Glomerular visceral epithelial cell (primary cell): ENCODE measurements at regions not wholly inside any gene's neighbourhood (a gene's known extent, or its start where the extent isn't known, plus 50 kb on each side); places are given as distances from the start of the nearest gene placed in this dataset.
"Not testable (repeated sequence)": the region's sequence is repeated elsewhere in the genome, so short reads cannot be mapped to it uniquely, and the experiment has no call there.

Experiments used
- DNase-seq: peaks from one replicate; pipeline ENCODE4 v3.0.0-alpha.2; 2016; ENCODE audit errors: extremely low spot score

DNA sequence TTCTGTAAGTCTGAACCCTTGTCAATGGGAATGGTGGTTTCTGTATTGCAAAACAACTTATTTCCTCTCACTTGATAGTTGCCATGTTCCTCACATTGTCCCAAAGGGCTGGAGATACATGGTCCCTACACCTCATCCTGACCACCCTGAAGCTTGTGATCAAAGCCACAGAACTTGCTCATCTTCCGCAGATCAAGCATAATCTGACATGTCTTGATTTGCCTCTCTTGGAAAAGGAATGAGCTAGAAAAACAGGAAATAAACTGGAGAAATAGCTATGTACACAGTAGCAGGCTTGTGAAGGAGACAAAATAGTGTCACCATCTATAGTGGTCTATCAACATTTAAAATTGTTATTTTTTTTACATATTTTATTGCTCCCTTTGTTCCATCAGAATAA, 871.9 kb upstream of the C9orf72 start:
- DNase-seq: no peak

DNA sequence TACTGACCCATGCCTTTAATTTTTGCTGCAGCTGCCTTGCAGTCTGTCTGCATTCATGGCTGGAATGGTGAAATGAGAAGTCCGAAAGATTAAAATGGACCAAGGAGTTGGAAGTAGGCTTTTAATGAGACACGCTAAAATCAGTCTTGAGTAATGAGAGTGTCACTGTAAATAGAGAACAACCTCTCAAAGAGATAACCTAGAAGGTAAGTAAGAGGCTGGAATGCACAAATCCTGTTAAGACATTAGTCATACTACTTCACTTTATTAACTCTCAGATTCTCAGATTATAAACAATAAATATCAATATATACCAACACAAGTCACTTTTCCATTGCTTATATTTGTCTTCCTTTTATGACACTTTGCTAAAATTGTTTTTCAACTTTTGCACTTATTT, 880.6 kb upstream of the C9orf72 start:
- no peak for DNase-seq

DNA sequence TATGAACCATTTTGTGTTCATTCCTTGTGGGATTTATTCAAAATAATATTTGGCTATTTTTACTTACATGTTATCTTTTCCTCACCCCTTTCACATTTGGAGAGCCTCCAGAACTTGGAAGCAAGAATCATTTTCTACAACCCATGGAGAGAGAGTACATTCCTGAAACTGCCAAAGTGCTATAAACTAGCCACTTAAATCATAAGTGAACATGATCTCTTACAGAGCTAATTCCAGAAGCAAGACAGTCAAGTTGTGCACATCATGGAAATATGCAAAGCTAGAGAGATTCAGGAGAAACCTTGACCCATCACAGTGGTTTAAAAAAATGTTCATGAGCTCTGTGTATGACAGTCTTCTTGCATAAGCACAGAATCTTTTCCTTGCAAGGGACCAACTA, 883.6 kb upstream of the C9orf72 start:
- DNase-seq: no peak

DNA sequence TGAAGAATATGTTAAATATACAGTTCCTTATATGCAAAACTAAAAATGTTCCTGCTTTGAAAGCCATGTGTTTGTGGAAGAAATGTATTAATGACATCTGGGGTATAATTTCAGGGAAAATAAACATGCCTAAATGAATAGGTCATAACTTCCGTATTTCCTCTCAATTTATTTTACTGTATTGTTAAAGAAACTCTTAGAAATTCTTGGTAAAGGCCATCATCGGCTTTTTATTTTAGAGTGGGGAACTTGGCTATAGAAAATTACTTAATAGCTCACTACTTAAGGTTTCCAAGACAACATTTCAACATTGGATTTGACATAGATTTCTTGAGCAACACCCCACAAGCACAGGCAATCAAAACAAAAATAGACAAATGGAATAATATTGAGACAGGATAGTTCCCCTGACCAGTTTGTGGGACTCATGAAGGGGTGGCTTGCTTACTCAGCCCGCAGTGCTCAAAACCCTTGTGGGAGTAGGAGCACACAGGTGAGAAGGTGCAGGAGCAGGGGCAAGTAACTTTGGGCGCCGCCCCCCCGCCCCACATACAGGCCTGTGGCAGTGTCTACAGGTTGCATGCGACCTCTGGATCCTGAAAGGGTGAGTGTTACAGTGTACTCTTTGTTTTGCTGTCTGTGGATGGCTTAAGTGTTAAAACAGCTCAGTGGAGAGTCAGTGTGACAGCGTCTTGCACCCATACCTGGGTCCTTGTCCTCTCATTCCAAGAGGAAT, 891.4 kb upstream of the C9orf72 start:
- no peak for DNase-seq

DNA sequence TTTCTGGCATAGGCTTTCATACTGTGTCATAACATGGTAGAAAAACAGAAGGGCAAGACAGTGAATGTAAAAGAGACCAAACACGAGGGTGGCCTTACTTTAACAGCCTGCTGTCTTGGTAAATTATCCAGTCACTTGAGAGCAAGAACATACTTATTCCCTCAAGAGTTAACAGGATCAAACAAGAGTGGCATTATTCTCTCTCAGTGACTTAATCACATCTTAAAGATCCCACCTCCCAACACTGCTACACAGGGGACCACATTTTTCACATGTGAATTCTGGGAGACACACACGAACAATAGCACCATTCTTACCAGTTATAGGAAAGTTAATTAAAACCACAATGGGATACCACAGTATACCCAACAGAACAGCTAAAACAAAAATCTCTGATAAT, 898.0 kb upstream of the C9orf72 start:
- no peak for DNase-seq

DNA sequence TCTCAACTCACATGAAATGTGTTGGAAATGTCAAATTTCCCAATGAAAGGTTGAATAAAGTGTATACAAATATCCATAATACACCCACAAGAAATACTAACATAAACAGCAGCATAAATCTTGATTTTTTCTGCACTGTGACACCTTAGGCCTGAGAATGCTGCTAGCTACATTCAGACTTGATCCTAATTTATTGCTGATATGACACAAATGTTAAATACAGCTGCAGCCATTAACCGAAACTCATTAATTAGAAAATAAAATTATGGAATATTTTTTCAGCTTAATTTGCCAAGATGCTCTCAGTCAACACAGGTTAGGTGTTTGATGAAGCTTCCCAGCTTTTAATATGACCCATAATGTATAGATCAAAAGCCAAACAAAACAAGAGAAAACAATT, 914.3 kb upstream of the C9orf72 start:
- no peak for DNase-seq

DNA sequence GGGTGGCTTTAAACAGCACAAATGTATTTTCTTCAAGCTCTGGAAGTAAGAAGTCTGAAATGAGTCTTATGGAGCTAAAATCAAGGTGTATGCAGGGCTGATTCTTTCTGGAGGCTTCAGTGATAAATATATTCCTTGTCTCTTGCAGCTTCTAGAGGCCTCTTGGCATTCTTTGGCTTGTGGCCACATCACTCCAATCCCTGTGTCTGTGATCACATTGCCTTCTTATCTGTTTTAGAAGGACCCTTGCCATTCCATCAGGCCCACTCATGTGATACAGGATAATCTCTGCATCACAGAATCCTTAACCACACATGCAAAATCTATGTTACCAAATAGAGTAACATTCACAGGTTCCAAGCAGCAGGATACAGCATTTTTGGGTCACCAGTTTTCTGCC, 917.8 kb upstream of the C9orf72 start:
- no peak for DNase-seq

DNA sequence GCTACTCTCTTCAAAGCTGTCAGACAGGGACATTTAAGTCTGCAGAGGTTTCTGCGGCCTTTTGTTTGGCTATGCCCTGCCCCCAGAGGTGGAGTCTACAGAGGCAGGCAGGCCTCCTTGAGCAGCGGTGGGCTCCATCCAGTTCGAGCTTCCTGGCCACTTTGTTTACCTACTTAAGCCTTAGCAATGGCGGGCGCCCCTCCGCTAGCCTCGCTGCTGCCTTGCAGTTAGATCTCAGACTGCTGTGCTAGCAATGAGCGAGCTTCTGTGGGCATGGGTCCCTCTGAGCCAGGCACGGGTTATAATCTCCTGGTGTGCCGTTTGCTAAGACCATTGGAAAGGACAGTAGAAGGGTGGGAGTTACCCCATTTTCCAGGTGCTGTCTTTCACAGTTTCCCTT, 924.9 kb upstream of the C9orf72 start:
- not testable (repeated sequence) for DNase-seq

DNA sequence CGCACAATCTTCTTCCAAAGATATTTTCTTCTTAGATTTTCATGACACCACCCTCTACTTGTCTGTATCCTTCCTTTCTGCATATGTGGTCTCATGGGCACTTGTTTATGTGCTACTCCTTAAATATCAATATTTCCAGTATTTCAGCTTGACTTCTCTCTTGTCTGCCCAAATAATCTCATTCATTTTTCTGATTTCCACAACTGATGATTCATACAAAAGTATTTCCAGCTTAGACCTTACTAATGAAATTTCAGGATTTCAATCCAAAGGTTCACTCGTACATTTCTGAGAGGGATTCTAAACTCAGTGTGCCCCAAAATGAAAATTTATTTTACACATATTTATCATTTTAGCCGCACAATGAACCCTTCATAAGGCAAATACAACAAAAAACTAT, 928.9 kb upstream of the C9orf72 start:
- no peak for DNase-seq

DNA sequence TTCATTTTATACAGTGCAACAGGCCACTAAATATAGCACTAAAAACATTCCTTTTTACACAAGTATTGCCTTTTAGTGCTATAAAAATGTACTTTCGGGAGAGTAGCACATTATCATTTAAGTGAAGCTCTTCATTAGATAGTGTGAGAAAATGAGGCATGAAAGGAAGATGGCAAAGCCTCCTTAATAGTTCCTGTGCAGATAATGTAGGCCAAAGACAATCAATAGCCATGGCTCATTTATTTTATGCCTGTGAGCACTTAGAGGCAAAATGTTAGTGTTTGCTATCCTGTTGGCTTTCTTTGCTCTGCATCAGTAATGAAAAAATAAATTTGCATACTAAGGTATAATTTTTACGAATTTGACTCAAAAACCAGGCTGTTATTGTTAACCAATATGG, 929.5 kb upstream of the C9orf72 start:
- no peak for DNase-seq

DNA sequence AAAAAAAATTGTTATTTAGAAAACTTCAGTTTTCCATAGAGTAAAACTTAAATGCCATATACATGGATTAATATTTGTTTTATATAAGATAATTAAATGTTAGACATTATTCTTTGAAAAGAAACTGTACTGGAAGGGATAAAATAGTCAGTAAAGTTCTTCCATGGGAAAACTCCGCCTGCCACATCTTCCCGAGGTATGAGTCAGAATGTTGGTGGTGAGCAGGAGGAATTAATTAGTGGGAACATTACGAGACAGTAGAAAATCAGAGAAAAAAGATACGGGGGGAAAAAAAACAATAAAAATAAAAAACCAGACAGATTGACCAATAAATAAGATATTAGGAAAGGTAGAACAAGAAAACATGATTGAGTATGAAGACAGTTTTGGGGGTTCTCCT, 930.3 kb upstream of the C9orf72 start:
- no peak for DNase-seq

DNA sequence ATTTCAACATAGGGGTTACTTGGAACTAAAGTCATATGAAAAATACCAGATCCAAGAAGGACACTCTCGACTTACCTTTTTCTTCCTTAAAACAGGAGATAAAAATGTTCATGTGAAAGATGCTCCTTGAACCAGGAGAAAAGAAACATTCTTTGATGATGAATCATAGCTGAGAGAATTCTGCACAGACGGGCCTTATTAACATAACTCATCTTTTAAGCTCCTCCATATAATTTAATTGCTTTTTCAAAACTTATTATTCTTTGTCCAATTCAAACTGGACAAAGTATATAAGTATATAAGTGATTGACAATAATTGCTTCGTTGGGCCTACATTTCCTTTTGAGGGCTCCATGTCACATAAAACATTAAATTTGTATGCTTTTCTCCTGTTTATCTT, 945.2 kb upstream of the C9orf72 start:
- DNase-seq: peak; percentile 2

DNA sequence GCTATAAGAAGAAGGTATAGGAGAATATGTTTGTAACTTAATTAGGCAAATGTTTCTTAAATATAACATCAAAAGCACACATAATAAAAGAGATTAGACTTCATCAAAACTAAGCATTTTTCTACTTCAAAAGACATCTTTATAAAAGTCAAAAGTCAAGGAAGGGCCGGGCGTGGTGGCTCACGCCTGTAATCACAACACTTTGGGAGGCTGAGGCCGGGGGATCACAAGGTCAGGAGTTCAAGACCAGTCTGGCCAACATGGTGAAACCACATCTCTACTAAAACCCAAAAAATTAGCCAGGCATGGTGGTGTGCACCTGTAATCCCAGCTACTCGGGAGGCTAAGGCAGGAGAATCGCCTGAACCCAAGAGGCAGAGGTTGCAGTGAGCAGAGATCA, 951.0 kb upstream of the C9orf72 start:
- DNase-seq: not testable (repeated sequence)

DNA sequence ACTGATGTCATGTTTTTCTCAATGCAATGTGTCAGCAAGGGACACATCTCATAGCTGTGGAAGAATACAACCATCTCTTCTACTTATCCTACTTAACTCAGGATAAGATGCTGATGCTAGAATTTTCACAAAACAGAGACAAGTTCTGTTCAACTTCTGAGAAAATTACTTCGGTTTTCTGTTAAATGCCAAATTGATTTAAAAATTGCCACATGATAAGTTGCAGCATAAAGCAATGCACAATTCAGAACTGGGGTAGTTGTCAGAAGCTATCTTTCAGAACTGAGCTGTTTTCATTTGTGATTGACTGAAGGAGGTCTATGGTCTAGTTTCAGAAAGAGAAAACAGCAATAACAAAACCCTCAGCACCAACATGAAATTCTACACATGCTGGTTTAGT, 954.8 kb upstream of the C9orf72 start:
- DNase-seq: no peak

DNA sequence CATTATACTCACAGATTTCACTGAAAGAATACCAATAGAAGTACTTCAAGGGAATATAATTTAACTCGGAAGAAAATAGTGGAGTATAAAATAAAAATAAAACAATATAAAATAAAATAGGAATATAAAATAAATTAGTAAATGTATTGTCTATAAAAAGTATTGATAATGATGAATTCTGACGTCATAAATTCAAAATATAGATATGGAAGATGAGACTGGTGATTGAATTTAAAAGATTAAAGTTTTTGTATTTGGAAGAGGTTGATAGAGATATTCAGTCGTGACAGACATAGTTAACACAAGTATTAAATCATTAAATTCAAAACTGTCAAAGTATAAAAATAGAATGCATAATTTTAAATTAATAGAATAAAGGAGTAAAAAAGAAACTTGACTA, 964.9 kb upstream of the C9orf72 start:
- no peak for DNase-seq

DNA sequence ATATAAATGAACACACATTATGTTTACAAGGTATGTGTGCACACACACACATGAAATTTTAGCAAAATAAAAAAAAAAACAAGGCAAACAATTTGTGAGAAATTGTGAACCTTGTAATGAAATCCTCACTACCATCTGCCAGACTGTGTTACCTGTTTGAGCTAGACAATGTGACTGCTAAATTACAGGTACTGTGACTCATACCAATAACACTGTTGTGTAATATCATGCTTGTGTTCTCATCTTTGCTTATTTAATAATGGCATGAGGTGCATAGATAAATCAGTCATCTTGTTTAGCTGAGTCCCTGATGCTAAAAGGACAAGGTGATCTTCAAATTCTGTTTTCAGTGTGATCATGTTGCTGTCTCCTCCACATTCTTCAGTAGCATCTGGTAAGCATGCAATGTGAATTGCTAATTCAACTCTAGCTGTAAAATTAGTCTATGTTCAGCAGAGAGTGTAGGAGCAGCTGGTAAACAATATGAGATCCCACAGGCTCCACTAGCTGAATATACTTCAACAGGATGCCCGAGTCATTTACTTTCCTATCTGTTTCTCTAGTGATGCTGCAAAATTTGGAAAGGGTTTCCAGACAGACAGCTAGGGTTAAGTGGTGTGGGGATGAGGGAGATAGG, 966.3 kb upstream of the C9orf72 start:
- no peak for DNase-seq

DNA sequence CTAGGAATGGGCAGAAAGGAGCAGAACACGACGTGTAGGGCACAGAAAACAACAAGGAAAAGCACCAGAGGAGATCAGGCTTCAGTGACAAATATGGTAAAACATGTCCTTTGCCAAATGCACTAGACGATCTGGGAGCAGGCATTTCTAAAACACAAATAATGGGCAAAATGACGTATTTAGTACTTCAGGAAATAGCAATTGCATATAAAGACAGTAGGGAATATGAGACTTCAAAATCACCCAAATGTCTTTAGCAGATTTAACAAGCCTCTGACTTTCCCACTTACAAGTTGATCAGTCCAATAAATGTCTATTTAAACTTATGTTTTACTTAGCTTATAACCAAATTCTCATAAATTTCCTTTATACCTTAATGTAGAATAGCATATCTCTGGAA, 969.6 kb upstream of the C9orf72 start:
- no peak for DNase-seq

DNA sequence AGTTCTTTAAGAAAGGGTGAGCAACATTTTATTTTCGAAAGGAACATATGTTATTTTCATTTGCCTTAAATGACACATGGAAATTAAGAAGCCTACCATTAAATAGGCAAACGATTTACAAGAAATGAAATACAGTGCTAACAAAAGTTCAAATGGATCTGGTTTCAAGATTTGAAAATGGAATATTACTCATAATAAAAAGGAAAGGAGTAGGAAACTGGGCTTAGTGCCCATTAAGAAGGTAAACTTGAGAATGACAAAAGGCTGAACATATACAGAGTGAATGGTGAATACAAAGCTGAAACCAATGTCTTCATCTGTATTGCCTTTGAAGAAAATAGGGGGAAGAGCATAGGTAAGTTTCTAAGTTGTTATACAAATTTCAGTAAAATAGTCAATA, 974.2 kb upstream of the C9orf72 start:
- no peak for DNase-seq

DNA sequence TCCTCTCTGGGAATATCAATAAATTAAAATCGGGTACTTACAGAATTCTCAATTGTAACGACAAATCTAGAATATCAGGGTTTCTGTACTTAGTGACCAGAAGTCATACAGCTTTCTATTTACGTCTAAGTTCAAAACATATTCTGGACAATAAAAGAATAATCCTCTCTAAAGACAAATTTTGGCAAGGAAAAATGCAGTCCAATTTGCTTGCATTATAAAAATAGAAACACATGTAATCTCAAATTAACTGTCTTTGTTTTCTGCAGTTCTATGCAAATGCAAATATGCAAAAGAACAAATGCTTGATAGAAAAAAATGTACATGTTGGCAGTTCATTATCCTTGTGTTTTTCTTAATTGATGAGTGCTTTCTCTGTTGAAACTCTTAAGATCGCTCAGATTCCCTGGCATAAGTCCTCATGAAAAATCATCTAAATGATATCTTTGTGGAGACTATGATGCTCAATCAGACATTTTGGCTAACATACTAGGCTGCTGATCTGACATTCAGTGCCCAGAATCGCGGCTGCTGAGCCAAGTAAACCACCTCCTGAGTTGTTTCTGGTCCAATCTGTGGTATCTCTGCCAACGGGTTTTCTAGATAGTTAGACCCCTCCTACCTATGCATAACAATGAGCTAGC, 990.1 kb upstream of the C9orf72 start:
- DNase-seq: no peak

DNA sequence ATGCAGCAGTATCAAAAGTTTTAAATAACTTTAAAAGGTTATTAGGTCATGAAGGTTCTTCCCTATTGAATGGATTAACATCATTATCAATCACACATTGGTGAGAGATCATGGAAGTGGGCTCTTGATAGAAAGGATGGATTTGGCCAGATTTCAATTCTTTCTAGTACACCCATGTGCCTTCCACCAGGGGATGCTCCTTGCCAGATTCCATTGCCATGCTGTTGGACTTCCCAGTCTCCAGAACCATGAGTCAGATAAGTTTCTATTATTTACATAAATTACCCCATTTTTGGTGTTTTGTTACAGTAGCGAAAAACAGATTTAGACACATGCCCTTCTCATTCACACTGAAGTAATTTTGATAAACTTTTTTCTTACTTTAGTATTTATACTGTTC, 1010.6 kb upstream of the C9orf72 start:
- DNase-seq: no peak

DNA sequence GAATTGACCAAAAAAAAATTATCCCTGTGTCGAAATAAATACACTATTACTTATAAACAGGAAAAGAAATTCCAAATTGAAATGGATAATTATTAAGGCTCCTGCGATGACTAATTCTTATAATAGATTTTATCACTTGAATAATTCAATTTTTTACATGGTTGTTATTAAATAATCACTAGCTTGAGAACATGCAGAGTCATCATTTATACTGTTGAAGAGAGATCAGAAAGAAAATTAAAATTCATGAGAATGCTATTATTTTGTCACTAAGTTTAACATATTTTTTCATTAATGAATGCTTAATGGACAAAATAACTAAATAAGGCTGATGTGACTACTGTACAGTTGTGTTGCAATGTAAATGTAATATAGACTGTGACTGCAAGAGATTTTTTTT, 1011.3 kb upstream of the C9orf72 start:
- no peak for DNase-seq

DNA sequence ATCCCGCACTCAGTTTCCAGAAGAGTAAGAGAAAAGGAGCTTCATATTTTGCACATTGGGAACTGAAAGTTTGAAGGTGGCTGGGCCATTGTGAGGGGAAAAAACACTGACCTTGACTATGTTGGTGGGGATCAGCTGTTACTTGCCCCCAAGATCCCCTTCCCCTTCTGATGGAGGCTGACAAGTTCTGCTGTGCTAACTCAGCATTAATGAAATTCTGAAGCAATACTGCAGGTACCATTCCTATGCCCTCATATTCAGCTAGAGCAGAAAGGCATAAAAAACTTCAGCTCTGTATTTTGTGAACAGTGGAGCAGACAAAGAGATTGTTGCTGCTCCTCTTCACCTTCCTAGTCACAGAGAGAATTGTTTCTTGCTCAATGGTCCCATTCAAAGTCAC, 1013.8 kb upstream of the C9orf72 start:
- no peak for DNase-seq

DNA sequence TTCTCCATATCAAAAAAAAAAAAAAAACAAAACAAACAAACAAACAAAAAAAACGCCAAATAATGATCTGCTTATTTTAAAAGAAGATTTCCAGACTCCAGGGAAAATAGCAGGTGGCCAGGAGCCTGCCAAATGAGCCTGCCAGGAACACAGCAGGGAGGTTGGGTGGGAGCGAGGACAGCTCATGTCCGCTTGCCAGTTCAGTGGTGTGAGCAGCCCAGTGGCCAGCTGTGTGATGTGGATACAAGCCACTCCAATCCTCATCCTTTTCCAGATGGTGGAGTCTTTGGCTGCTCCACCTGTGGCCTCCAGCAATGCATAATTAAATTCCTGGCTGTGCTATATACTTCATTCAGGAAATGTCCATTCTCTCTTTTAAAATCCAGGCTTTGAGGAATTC, 1025.1 kb upstream of the C9orf72 start:
- no peak for DNase-seq
